ENCODE measurements at regions not wholly inside any gene's neighbourhood (a gene's known extent, or its start where the extent isn't known, plus 50 kb on each side); places are given as distances from the start of the nearest gene placed in this dataset.

- intact Hi-C loops (cut with DNase I), result no loop called here
- H3K4me1 ChIP-seq (replicated peaks), result no peaks in the 10 kb centered on the region
- no peaks in the 10 kb centered on the region for H3K27me3 ChIP-seq (replicated peaks; ENCODE audit: insufficient read depth)
- no peak overlapping the region for H3K27ac ChIP-seq
- no peak overlapping the region for H3K4me3 ChIP-seq
- H3K36me3 ChIP-seq, result no peaks in the 10 kb centered on the region
- 79% methylated on average over 13 of the region's 13 CpGs for WGBS
- TF ChIP-seq POLR2AphosphoS5 (IDR thresholded peaks at IDR 0.05) (no peak), POLR2A (IDR thresholded peaks at IDR 0.05) (no peak)
- TF ChIP-seq, protein P1, sequence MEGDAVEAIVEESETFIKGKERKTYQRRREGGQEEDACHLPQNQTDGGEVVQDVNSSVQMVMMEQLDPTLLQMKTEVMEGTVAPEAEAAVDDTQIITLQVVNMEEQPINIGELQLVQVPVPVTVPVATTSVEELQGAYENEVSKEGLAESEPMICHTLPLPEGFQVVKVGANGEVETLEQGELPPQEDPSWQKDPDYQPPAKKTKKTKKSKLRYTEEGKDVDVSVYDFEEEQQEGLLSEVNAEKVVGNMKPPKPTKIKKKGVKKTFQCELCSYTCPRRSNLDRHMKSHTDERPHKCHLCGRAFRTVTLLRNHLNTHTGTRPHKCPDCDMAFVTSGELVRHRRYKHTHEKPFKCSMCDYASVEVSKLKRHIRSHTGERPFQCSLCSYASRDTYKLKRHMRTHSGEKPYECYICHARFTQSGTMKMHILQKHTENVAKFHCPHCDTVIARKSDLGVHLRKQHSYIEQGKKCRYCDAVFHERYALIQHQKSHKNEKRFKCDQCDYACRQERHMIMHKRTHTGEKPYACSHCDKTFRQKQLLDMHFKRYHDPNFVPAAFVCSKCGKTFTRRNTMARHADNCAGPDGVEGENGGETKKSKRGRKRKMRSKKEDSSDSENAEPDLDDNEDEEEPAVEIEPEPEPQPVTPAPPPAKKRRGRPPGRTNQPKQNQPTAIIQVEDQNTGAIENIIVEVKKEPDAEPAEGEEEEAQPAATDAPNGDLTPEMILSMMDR (IDR thresholded peaks at IDR 0.05), result no peak
- DNase-seq (ENCODE audit: low spot score), result no peak
- H3K9me3 ChIP-seq, result no peaks in the 10 kb centered on the region
Measured at GRCh38 chr12:94732367-94732990, 82.1 kb upstream of the TMCC3 start.

- Histone ChIP-seq H3K4me3 (no peak overlapping the region), H3K36me3 (no peaks in the 10 kb centered on the region), H3K27me3 (replicated peaks; ENCODE audit: insufficient read depth) (no peaks in the 10 kb centered on the region), H3K9me3 (no peaks in the 10 kb centered on the region), H3K4me1 (replicated peaks) (no peaks in the 10 kb centered on the region), H3K27ac (no peak overlapping the region)
- TF ChIP-seq POLR2AphosphoS5 (IDR thresholded peaks at IDR 0.05), result no peak
- TF ChIP-seq, protein P1 (IDR thresholded peaks at IDR 0.05), result no peak
- intact Hi-C loops (cut with DNase I), result no loop called here
- no peak for DNase-seq (ENCODE audit: low spot score)
- WGBS, result 92% methylated on average over 10 of the region's 10 CpGs
Measured at GRCh38 chr12:94731733-94732360, 81.5 kb upstream of the TMCC3 start.

DNA sequence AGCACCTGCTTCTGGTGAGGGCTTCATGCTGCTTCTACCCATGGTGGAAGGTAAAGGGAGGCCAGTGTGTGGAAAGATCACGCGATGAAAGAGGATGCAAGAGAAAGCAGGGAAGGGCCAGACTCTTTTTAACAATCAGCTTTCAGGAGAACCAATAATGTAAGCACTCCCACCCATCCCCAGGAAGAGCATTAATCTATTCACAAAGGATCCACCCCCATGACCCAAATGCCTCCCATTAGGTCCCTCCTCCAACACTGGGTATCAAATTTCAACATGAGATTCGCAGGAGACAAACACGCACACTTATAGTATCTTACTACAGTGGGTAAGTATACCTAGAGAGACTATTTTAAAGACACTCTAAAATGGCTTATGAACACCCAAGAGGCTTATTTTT lies 80.5 kb upstream of the TMCC3 start:
- no peaks in the 10 kb centered on the region for H3K4me1 ChIP-seq (replicated peaks)
- no peaks in the 10 kb centered on the region for H3K36me3 ChIP-seq
- no peaks in the 10 kb centered on the region for H3K27me3 ChIP-seq (replicated peaks; ENCODE audit: insufficient read depth)
- TF ChIP-seq, protein P1 (IDR thresholded peaks at IDR 0.05), result no peak
- TF ChIP-seq POLR2AphosphoS5 (IDR thresholded peaks at IDR 0.05) (no peak), POLR2A (IDR thresholded peaks at IDR 0.05) (no peak)
- WGBS, result 87% methylated on average over 4 of the region's 4 CpGs
- H3K4me3 ChIP-seq, result no peak overlapping the region
- DNase-seq (ENCODE audit: low spot score), result no peak
- no peaks in the 10 kb centered on the region for H3K9me3 ChIP-seq
- no peak overlapping the region for H3K27ac ChIP-seq
- intact Hi-C loops (cut with DNase I), result no loop called here

DNA sequence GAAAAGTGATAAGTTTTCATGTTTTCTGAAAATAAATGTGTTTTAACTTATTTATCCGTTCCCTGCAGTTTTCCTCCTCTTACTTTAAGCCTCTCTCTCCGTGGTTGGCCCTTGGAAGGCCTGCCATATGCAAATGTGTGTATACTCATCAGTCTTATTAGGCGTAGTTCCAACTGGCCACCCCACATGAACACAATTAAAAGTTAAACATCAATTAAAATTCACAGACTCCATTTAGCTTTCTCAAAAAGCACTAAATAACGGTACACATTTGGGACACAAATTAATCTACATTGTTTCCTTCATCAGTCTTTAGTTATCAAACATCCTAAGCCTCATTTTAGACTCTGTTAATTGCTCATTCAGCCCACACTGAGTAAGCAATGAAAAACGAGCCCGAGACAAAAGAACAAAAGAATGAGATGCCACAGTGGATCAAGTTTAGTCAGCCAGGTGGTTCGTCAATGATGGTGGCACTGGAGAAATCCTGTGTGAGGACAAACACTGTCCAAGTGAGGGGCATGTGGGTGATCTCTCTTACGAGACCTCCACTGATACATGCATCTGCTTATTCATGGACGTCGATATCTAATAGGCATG lies 76.0 kb upstream of the TMCC3 start:
- Histone ChIP-seq H3K27ac (no peak overlapping the region), H3K36me3 (no peaks in the 10 kb centered on the region), H3K27me3 (replicated peaks; ENCODE audit: insufficient read depth) (no peaks in the 10 kb centered on the region), H3K4me1 (replicated peaks) (no peaks in the 10 kb centered on the region), H3K9me3 (no peaks in the 10 kb centered on the region), H3K4me3 (no peak overlapping the region)
- TF ChIP-seq POLR2A (IDR thresholded peaks at IDR 0.05) (no peak), POLR2AphosphoS5 (IDR thresholded peaks at IDR 0.05) (no peak)
- TF ChIP-seq, protein P1 (IDR thresholded peaks at IDR 0.05), result no peak
- intact Hi-C loops (cut with DNase I), result no loop called here
- no peak for DNase-seq (ENCODE audit: low spot score)
- 83% methylated on average over 10 of the region's 10 CpGs for WGBS

Data from prostate gland (tissue), 2 donors.